Activated CD8-positive, alpha-beta memory T cell treated with anti-CD3 and anti-CD28 coated beads, Interleukin-2, amount 50 U/mL, for 24 hours (primary cell): ENCODE measurements at regions not wholly inside any gene's neighbourhood (a gene's known extent, or its start where the extent isn't known, plus 50 kb on each side); places are given as distances from the start of the nearest gene placed in this dataset.

Source experiments
- DNase-seq: peaks from one replicate; pipeline ENCODE4 v3.0.0-alpha.2; 2020; ENCODE audit errors: extremely low read depth

DNA sequence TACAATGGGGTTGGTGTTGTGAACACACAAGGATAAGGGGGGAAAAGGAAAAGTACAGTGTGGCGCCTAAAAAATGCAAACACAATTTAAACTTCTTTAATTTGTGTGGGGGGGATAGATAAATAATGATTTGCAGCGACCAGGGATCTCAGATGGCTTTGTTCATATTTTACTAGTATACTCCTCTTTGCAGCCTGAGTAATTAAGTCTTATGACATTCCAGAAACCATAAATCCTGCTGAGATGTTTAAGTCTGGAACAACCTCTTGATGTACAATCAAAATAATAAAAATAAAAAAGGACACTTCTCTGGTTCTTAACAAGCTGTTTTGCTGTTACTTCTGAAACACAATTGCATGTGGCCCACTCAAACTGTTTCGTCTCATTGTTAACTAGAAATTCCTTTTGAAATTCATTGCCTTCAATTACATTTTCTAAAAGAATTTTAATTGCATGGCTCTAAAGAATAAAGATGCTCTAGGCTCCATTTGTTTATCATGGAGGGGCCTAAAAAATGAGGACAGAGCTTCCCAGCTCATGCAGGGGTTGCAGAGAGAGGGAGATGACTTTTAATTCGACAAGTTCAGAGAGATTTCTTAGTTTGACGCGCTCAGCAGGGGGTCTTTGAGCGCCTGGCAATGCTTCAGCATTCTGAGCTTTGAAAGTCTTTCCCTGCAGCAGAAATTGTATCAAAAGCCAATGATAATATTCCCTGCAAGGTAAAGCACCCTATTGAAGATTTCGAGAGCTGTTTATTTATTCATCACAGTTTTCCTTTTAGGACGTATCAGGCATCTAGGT is 892.4 kb upstream of the TENM3 start:
- DNase-seq = no peak

DNA sequence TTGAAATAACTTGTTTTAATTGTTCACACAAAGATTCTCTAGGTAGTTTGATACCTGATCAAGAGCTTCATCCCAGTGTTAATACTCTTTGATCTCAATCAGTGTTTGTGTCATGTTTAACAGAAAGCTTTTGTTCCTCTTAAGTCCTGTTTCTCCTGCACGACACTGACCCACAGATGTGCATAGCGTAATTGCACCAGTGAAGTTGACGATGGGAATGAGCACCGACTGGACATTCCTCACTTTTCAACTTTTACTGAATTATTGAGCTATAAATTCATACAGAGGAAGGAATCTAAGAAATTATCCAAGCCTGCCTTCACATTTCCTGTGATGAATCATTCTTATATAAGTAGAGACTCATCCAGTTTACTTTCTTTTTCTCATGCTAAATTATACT is 878.7 kb upstream of the TENM3 start:
- no peak for DNase-seq

DNA sequence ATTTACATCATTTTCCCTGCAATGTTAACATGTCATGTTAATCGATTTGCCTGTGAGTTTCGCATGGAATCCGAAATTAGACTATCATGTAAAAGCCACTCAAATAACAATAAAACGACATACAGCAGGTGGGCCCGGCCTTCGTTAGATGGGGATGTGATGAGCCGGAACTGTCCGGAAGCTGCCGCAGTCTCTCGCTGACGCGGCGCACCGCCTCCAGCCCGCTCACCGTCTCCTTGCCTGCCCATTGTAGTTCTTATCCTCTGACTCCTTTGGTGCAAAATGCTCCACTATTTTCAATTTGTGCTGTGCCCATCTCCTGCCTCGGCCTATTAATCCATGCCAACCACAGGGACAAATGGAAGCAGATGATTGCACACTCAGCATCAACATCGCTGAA is 877.5 kb upstream of the TENM3 start:
- DNase-seq = no peak

- no peak for DNase-seq
These were observed 871.2 kb upstream of the TENM3 start for GRCh38 chr4:181372014-181372413.

GRCh38 chr4:181376058-181376457 is 867.1 kb upstream of the TENM3 start:
- DNase-seq = no peak

GRCh38 chr4:181388061-181388460 is 855.1 kb upstream of the TENM3 start:
- no peak for DNase-seq

DNA sequence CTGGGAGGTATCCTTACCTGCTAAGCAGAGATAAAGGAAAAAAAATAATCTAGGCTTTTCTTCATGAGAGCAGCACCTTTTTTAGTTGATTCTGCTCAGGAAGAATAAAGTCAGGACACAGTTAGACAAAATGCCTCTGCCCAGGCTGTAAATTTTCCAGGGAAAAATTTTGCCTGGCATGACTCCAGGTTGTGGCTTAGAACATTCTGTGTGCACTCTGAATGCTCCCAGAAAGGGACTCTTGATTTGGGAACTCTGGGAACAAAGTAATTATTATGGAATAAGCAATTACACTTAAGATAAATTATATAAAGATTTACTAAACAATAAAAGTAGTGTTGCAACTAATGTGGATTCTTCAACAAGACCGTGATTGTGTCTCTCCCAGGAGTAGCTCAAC is 826.2 kb upstream of the TENM3 start:
- no peak for DNase-seq

DNA sequence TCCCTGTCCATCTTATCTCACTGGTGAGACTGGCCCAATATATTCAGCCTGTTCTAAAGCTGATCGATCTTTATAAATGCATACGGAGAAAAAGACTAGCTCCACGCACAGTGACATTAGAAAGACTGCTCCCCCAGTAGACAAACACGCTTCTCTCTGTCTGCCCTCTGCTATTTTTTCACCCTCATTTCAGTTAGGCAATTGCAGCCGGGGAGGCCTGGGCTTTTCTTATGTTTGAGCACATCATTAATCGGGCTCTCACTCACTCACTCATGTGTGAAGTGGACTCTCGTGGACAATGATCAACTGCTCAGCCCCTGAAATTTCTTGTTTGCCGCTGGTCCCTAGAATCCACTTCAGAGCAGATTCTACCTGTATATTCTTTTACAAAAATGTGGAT is 824.7 kb upstream of the TENM3 start:
- DNase-seq = no peak

- DNase-seq = no peak
These were observed 822.3 kb upstream of the TENM3 start for GRCh38 chr4:181420950-181421349.

- DNase-seq = no peak
These were observed 818.7 kb upstream of the TENM3 start for GRCh38 chr4:181424362-181425016.

GRCh38 chr4:181427076-181427475 is 816.1 kb upstream of the TENM3 start:
- no peak for DNase-seq

DNA sequence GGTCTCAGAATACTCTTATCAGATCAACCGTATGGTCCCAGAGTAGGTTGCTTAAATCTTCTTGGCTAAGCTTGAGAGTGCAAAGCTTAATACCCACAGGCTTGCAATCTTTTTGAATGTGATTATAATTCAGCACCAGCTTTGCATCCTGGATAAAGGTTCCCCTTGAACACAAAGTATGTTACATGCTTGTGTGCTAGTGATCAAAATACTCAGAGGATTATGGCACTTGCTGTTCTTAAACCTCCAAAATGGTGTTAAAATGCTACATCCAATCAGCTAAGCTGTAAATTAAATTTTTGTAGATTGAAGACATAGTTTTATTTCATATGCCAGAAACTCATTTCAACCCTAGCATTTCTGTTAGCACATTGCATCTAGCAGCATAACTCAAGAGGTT is 812.2 kb upstream of the TENM3 start:
- no peak for DNase-seq

DNA sequence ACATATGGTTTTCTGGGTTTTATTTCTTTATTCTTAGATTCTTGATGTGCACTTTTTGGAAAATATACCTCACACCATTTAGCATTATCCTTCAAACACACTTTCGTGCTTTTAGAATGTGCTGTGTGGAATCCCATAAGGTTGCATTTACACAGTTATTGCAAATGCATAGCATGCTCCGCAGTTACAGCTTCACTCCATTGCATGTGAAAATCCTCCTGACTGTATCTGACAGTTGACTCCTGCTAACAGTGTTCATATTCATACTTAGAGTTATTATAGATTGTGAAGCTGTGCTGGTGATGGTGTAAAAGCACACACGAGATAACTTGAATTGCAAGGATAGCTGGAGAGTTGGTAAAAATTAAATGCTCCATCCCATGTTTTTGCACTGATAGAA is 811.5 kb upstream of the TENM3 start:
- no peak for DNase-seq

GRCh38 chr4:181432335-181432734 is 810.9 kb upstream of the TENM3 start:
- DNase-seq = no peak

GRCh38 chr4:181437895-181438294 is 805.3 kb upstream of the TENM3 start:
- DNase-seq = no peak

DNA sequence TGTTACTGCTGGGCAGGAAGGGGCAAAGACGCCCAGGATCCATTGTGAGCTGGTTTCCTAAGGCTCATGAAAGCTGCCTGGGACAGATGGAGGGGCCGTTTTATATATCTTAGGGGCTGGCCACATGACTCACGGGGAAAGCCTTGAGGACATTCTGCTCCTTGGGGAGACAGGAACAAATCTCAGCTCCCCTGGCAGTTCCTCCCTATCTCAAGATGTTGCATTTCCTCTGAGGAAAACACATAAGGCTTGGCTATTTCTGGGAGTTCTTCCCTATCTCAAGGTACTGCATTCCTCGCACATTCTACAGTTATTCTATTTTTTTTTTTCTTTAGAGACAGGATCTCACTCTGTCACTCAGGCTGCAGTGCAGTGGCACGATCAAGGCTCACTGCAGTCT is 804.6 kb upstream of the TENM3 start:
- DNase-seq = no peak

GRCh38 chr4:181443021-181443420 is 800.2 kb upstream of the TENM3 start:
- DNase-seq = no peak

- DNase-seq = no peak
These were observed 777.4 kb upstream of the TENM3 start for GRCh38 chr4:181465826-181466225.

DNA sequence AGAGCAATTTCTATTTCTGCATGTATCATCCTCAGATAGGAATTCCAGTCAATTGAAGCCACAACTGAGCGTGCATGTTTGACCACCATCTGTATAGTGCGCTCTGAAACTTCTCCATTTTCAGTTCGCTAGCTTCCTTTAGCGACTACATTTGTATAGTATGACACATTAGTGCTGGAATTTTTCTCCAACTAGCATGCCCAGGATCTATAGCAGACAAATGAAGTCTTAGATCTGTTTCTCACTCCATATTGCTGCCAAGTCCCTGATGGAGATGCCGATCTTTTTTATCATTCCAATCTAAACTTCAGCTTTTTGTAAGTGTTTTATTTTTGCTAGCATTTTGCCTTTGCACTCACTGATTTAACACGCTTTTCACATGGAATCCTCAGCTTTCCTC is 774.8 kb upstream of the TENM3 start:
- DNase-seq = no peak

DNA sequence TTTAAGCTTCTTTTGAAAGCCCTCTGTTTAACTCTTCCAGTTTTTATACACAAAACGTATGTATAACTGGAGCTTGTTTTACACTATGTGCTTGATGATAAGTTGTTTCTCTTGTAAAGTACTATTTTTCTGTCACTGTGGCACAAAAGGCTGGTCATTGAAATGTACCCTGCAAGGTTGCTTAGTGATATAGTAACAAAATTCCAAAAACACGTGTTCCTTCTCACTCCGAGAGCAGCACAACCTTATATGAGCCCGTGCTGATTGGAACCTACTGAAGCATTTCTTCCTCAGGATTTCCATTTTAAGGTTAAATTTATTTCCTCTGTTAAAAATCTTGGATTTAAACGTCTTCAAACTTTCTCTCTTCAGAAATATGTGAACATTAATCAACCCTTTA is 772.9 kb upstream of the TENM3 start:
- no peak for DNase-seq

DNA sequence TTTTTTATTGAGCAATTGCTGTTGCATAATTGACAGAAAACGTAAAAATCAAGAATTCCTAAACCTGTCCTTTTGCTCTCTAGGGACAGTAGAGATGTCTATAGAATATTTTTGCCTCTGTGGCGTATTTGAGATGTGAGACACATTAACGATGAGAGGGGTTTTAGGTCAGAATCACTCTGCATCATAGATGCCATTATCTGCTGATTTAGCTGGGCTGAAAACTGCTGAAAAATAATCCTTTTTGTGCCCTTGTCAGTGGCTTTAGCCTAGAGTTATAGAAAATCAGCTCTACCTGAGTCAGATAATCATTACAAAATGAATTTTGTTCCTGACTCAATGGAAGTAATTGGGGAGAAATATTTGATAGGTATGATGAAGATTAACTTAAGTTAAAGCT is 767.8 kb upstream of the TENM3 start:
- DNase-seq = no peak

DNA sequence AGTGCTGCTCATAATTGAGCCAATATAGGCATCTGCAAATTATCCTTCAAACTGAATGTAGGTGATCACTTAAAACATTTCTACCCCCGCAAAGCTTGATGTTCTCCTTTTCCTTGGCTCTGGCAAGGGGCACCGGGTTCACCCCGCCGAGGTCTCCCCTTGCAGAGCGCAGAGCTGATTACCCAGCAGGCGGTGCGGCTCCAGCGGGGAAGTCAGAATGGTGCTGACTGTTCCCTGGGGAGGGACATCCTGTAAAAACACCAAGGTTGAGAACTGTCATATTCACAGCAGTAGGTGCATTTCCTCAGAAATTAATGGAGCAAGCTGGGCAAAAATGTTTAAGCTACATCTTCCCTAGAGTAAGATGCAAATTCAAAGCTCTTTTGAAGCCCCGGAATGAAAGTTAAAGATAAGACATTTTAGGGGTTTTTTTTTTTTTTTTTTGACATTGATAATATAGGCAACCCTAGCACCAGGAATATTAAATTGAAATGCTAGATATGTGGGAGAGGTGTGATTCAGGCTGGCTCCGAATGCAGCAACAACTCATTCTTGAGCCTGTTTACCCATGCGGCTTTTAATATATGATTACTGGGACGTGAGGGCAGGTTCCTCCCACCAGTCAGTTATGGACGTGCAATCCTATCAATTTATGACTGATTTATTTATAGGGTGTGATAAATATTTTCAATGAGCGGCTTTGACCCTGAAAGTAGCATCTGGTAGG is 767.3 kb upstream of the TENM3 start:
- no peak for DNase-seq

GRCh38 chr4:181476508-181476890 is 766.7 kb upstream of the TENM3 start:
- no peak for DNase-seq
